ENCODE measurements at regions not wholly inside any gene's neighbourhood (a gene's known extent, or its start where the extent isn't known, plus 50 kb on each side); places are given as distances from the start of the nearest gene placed in this dataset.

DNA sequence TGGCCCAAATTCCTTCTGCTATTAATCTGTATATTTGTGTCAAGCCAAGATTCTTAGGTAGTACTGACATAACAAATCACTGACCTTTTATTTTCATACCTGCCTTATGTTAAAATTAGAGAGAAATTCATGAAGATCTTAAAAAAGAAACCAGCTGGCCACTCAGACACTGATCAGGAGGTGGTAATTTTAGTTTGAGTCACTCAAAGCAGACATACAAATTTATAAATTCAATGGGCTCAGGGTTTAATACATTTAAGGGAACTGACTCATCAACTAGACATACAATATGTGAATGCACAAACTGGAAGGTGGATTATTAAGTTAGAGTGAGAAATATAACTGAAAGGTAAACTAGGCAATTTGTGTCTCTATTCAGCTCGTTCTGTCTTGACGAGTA, 711.9 kb upstream of the EYS start:
- Histone ChIP-seq H3K4me1 (no peaks in the 10 kb centered on the region), H3K4me3 (no peak overlapping the region), H3K9me3 (no peaks in the 10 kb centered on the region), H3K27ac (no peak overlapping the region), H3K4me2 (no peak overlapping the region)
- 62% methylated on average over 2 of the region's 2 CpGs for WGBS (ENCODE audit: missing lambda C conversion rate)
- FAIRE-seq (no peak), ATAC-seq (no peak), DNase-seq (ENCODE audit: low read depth in 1 of 2, low spot score in 1 of 2) (no peak)
- POLR2A ChIA-PET, result no interaction called here
- CTCF ChIA-PET, result no interaction called here
- no peak for TF ChIP-seq GATA3 (IDR thresholded peaks at IDR 0.05; ENCODE audit: borderline replicate concordance)
- TF ChIP-seq JUNB (IDR thresholded peaks at IDR 0.05), result no peak
- no peak for TF ChIP-seq JUN (IDR thresholded peaks at IDR 0.05)

DNA sequence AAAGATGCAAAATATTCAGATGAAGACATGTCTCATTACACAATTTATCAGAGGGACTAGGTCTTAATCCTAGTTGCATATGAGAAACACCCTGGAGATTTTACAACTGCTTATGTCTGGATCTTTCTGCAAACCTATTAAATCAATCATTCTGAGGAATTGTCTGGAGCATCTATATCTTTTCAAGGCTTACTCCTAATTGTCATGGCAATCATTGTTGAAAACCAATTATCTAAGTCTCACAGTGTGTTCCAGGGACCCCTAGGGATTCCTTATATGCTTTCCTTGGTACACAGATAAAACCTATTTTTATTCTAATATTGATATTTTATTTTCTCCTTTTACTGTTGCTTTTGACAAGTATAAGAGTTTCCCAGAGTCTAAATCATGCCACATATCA, 696.9 kb upstream of the EYS start:
- H3K4me3 ChIP-seq, result no peak overlapping the region
- ChIA-PET POLR2A (no interaction called here), CTCF (interaction anchor here (0.6 kb wide), 1 partner anchor 1541 kb away, joined by 3 read pairs; no protein-coding TSS in a partner anchor)
- no peak overlapping the region for H3K27ac ChIP-seq
- TF ChIP-seq SMC3 (IDR thresholded peaks at IDR 0.05), result no peak
- TF ChIP-seq KDM5A (IDR thresholded peaks at IDR 0.05), result no peak
- no peak for TF ChIP-seq BHLHE40 (IDR thresholded peaks at IDR 0.05; ENCODE audit: low read depth, low read length)
- TF ChIP-seq, protein P1, sequence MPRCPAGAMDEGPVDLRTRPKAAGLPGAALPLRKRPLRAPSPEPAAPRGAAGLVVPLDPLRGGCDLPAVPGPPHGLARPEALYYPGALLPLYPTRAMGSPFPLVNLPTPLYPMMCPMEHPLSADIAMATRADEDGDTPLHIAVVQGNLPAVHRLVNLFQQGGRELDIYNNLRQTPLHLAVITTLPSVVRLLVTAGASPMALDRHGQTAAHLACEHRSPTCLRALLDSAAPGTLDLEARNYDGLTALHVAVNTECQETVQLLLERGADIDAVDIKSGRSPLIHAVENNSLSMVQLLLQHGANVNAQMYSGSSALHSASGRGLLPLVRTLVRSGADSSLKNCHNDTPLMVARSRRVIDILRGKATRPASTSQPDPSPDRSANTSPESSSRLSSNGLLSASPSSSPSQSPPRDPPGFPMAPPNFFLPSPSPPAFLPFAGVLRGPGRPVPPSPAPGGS (IDR thresholded peaks at IDR 0.05), result no peak
- no peak for TF ChIP-seq HOXA7 (CRISPR knock-in tag; IDR thresholded peaks at IDR 0.05)
- TF ChIP-seq FOXS1 (CRISPR knock-in tag; IDR thresholded peaks at IDR 0.05), result no peak
- TF ChIP-seq CHD4 (IDR thresholded peaks at IDR 0.05; ENCODE audit: borderline replicate concordance), result no peak
- TF ChIP-seq, protein P2, sequence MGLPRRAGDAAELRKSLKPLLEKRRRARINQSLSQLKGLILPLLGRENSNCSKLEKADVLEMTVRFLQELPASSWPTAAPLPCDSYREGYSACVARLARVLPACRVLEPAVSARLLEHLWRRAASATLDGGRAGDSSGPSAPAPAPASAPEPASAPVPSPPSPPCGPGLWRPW (IDR thresholded peaks at IDR 0.05), result no peak
- TF ChIP-seq NPAS2 (CRISPR knock-in tag; IDR thresholded peaks at IDR 0.05; ENCODE audit: borderline replicate concordance), result no peak
- TF ChIP-seq GATA3 (IDR thresholded peaks at IDR 0.05; ENCODE audit: borderline replicate concordance), result no peak
- no peak for TF ChIP-seq CBX2 (IDR thresholded peaks at IDR 0.05; ENCODE audit: borderline replicate concordance, low read depth)
- no peak for TF ChIP-seq MYC (IDR thresholded peaks at IDR 0.05; ENCODE audit: borderline replicate concordance, low read length)
- FAIRE-seq (no peak), ATAC-seq (no peak), DNase-seq (ENCODE audit: low read depth in 1 of 2, low spot score in 1 of 2) (no peak)
- no peaks in the 10 kb centered on the region for H3K9me3 ChIP-seq
- no peak overlapping the region for H3K4me2 ChIP-seq
- H3K4me1 ChIP-seq, result no peaks in the 10 kb centered on the region

DNA sequence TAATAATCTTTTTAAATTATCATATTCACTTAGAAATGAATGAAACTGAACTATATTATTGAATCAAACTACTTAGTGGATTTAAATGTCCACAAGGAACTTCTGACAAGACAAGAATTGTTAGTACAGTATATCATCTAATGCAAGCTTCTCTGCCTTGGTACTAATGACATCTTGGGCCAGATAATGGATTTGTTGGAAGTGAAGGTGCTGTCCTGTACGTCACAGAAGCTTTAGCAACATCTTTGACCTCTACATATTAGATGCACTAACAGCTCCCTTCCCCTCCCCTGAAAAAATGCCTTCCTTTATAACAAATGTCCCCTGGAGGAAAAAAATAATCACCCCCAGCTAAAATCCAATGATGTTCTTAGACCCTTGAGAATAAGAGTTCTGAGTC, 695.8 kb upstream of the EYS start:
- ATAC-seq (no peak), DNase-seq (ENCODE audit: low read depth in 1 of 2, low spot score in 1 of 2) (no peak), FAIRE-seq (no peak)
- CTCF ChIA-PET, result no interaction called here
- no peaks in the 10 kb centered on the region for H3K4me1 ChIP-seq
- POLR2A ChIA-PET, result no interaction called here
- H3K4me3 ChIP-seq, result no peak overlapping the region
- WGBS (ENCODE audit: missing lambda C conversion rate), result 13% methylated on average over 1 of the region's 1 CpG
- H3K27ac ChIP-seq, result no peak overlapping the region
- no peaks in the 10 kb centered on the region for H3K9me3 ChIP-seq
- H3K4me2 ChIP-seq, result no peak overlapping the region
- no peak for TF ChIP-seq BHLHE40 (IDR thresholded peaks at IDR 0.05; ENCODE audit: low read depth, low read length)
- TF ChIP-seq, protein P3, sequence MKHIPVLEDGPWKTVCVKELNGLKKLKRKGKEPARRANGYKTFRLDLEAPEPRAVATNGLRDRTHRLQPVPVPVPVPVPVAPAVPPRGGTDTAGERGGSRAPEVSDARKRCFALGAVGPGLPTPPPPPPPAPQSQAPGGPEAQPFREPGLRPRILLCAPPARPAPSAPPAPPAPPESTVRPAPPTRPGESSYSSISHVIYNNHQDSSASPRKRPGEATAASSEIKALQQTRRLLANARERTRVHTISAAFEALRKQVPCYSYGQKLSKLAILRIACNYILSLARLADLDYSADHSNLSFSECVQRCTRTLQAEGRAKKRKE (CRISPR knock-in tag; IDR thresholded peaks at IDR 0.05; ENCODE audit: low read depth), result no peak
- no peak for TF ChIP-seq POLR2AphosphoS2 (conservative IDR thresholded peaks at IDR 0.05; ENCODE audit: low read length)
- TF ChIP-seq, protein P4, sequence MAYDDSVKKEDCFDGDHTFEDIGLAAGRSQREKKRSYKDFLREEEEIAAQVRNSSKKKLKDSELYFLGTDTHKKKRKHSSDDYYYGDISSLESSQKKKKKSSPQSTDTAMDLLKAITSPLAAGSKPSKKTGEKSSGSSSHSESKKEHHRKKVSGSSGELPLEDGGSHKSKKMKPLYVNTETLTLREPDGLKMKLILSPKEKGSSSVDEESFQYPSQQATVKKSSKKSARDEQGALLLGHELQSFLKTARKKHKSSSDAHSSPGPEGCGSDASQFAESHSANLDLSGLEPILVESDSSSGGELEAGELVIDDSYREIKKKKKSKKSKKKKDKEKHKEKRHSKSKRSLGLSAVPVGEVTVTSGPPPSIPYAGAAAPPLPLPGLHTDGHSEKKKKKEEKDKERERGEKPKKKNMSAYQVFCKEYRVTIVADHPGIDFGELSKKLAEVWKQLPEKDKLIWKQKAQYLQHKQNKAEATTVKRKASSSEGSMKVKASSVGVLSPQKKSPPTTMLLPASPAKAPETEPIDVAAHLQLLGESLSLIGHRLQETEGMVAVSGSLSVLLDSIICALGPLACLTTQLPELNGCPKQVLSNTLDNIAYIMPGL (CRISPR knock-in tag; IDR thresholded peaks at IDR 0.05; ENCODE audit: borderline replicate concordance), result no peak
- TF ChIP-seq CHD4 (IDR thresholded peaks at IDR 0.05; ENCODE audit: borderline replicate concordance), result no peak
- no peak for TF ChIP-seq ESRRA (IDR thresholded peaks at IDR 0.05; ENCODE audit: borderline replicate concordance, low read length)
- TF ChIP-seq POLR2A (IDR thresholded peaks at IDR 0.05; ENCODE audit: low read length), result no peak
- TF ChIP-seq, protein P2 (IDR thresholded peaks at IDR 0.05), result no peak
- no peak for TF ChIP-seq EHMT2 (IDR thresholded peaks at IDR 0.05; ENCODE audit: low read depth)
- TF ChIP-seq, protein P5, sequence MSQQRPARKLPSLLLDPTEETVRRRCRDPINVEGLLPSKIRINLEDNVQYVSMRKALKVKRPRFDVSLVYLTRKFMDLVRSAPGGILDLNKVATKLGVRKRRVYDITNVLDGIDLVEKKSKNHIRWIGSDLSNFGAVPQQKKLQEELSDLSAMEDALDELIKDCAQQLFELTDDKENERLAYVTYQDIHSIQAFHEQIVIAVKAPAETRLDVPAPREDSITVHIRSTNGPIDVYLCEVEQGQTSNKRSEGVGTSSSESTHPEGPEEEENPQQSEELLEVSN (IDR thresholded peaks at IDR 0.05; ENCODE audit: borderline replicate concordance, low read depth), result no peak
- no peak for TF ChIP-seq CBX8 (IDR thresholded peaks at IDR 0.05)
- TF ChIP-seq, protein P6, sequence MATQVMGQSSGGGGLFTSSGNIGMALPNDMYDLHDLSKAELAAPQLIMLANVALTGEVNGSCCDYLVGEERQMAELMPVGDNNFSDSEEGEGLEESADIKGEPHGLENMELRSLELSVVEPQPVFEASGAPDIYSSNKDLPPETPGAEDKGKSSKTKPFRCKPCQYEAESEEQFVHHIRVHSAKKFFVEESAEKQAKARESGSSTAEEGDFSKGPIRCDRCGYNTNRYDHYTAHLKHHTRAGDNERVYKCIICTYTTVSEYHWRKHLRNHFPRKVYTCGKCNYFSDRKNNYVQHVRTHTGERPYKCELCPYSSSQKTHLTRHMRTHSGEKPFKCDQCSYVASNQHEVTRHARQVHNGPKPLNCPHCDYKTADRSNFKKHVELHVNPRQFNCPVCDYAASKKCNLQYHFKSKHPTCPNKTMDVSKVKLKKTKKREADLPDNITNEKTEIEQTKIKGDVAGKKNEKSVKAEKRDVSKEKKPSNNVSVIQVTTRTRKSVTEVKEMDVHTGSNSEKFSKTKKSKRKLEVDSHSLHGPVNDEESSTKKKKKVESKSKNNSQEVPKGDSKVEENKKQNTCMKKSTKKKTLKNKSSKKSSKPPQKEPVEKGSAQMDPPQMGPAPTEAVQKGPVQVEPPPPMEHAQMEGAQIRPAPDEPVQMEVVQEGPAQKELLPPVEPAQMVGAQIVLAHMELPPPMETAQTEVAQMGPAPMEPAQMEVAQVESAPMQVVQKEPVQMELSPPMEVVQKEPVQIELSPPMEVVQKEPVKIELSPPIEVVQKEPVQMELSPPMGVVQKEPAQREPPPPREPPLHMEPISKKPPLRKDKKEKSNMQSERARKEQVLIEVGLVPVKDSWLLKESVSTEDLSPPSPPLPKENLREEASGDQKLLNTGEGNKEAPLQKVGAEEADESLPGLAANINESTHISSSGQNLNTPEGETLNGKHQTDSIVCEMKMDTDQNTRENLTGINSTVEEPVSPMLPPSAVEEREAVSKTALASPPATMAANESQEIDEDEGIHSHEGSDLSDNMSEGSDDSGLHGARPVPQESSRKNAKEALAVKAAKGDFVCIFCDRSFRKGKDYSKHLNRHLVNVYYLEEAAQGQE (IDR thresholded peaks at IDR 0.05), result no peak
- TF ChIP-seq FOSL2 (IDR thresholded peaks at IDR 0.05), result no peak
- no peak for TF ChIP-seq FOSL2 (CRISPR knock-in tag; IDR thresholded peaks at IDR 0.05)
- TF ChIP-seq EP300 (IDR thresholded peaks at IDR 0.05), result no peak
- no peak for TF ChIP-seq HOXA7 (CRISPR knock-in tag; IDR thresholded peaks at IDR 0.05)
- no peak for TF ChIP-seq RNF2 (IDR thresholded peaks at IDR 0.05; ENCODE audit: borderline replicate concordance, low read depth)
- TF ChIP-seq SMC3 (IDR thresholded peaks at IDR 0.05), result no peak

Measured in A549 (cell line).